SK-N-SH (cell line): ENCODE measurements at regions not wholly inside any gene's neighbourhood (a gene's known extent, or its start where the extent isn't known, plus 50 kb on each side); places are given as distances from the start of the nearest gene placed in this dataset.

Source experiments
- EP300 ChIP-seq, 2 experiments: IDR thresholded peaks; 2 replicates each; pipeline versions ENCODE4 v1.4.0 to v1.6.1; 2012; ENCODE audit warnings: borderline replicate concordance in 1 of 2, low read depth in 1 of 2, low read length in 1 of 2
- GABPA ChIP-seq: IDR thresholded peaks from 2 replicates; pipeline ENCODE4 v1.4.0; 2012; ENCODE audit warnings: low read depth, mild to moderate bottlenecking
- TF ChIP-seq, protein P1 (sequence below): fragments of 200-600 bp; sonication (generic); IDR thresholded peaks from 2 replicates; pipeline ENCODE4 v1.6.1; 2017; ENCODE audit warnings: antibody characterized with exemption, mild to moderate bottlenecking, moderate library complexity

DNA sequence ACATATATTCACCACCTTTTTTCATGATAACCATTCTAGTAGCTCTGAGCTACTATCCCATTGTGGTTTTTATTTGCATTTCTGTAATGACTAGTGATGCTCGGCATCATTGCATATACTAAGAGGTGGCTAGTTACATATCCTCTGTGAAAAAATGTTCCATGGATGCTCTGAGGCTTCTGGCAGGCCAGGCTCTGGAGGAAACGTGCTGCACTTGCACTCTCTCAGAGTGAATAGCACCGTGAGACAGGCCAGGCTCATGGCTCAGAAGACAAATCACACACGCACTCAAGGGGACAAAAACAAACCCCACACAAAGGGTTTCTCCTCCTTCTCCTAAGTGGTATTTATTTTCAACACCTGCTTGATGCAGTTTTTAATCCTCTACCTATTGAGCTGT, 1085.3 kb upstream of the CNTNAP5 start:
- TF ChIP-seq, protein P1, sequence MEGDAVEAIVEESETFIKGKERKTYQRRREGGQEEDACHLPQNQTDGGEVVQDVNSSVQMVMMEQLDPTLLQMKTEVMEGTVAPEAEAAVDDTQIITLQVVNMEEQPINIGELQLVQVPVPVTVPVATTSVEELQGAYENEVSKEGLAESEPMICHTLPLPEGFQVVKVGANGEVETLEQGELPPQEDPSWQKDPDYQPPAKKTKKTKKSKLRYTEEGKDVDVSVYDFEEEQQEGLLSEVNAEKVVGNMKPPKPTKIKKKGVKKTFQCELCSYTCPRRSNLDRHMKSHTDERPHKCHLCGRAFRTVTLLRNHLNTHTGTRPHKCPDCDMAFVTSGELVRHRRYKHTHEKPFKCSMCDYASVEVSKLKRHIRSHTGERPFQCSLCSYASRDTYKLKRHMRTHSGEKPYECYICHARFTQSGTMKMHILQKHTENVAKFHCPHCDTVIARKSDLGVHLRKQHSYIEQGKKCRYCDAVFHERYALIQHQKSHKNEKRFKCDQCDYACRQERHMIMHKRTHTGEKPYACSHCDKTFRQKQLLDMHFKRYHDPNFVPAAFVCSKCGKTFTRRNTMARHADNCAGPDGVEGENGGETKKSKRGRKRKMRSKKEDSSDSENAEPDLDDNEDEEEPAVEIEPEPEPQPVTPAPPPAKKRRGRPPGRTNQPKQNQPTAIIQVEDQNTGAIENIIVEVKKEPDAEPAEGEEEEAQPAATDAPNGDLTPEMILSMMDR = no peak
- TF ChIP-seq EP300 (IDR thresholded peaks at IDR 0.05; ENCODE audit: borderline replicate concordance in 1 of 2, low read depth in 1 of 2, low read length in 1 of 2) (no peak), GABPA (no peak)
